Muscle of leg (tissue), 3 donors: ENCODE measurements at regions not wholly inside any gene's neighbourhood (a gene's known extent, or its start where the extent isn't known, plus 50 kb on each side); places are given as distances from the start of the nearest gene placed in this dataset.

Experiments
- DNase-seq: peaks from one replicate; pipeline ENCODE4 v3.0.0; 2013
- H3K27ac ChIP-seq: one replicate; pipeline ENCODE4 v1.5.1; 2013; ENCODE audit warnings: mild to moderate bottlenecking, low read length, control low read depth
- H3K27me3 ChIP-seq: one replicate; pipeline ENCODE4 v1.6.1; 2013; ENCODE audit warnings: low read length; ENCODE audit not compliant: control insufficient read depth, insufficient read depth
- H3K36me3 ChIP-seq: one replicate; pipeline ENCODE4 v1.6.1; 2013; ENCODE audit warnings: low read length; ENCODE audit not compliant: control insufficient read depth, insufficient read depth
- H3K4me1 ChIP-seq: one replicate; pipeline ENCODE4 v1.6.1; 2013; ENCODE audit warnings: low read length; ENCODE audit not compliant: control insufficient read depth, insufficient read depth
- H3K4me3 ChIP-seq: one replicate; pipeline ENCODE4 v1.5.1; 2013; ENCODE audit warnings: low read length, control low read depth
- H3K9me3 ChIP-seq: replicated peaks from 2 replicates; pipeline ENCODE4 v1.6.1; 2013; ENCODE audit warnings: low read depth, low read length; ENCODE audit not compliant: control insufficient read depth
- WGBS: methylation state at CpG from one replicate; pipeline ENCODE4 v1.1.5; 2013; ENCODE audit warnings: missing lambda C conversion rate; ENCODE audit not compliant: insufficient coverage; 5-methylcytosine and 5-hydroxymethylcytosine counted together

GRCh38 chr12:25745281-25745680 lies 192.2 kb upstream of the LMNTD1 start:
- Histone ChIP-seq H3K36me3 (no peaks in the 10 kb centered on the region), H3K4me1 (no peaks in the 10 kb centered on the region), H3K27me3 (no peaks in the 10 kb centered on the region), H3K4me3 (no peak overlapping the region), H3K9me3 (no peaks in the 10 kb centered on the region), H3K27ac (no peak overlapping the region)
- no CpG with 5 or more reads among the region's 2 CpGs for WGBS
- no peak for DNase-seq

- Histone ChIP-seq H3K27me3 (no peaks in the 10 kb centered on the region), H3K36me3 (no peaks in the 10 kb centered on the region), H3K27ac (no peak overlapping the region), H3K9me3 (no peaks in the 10 kb centered on the region), H3K4me3 (no peak overlapping the region), H3K4me1 (no peaks in the 10 kb centered on the region)
- DNase-seq: no peak
Observed at GRCh38 chr12:25746131-25746530, 193.0 kb upstream of the LMNTD1 start.

GRCh38 chr12:25752710-25753309 lies 199.7 kb upstream of the LMNTD1 start:
- Histone ChIP-seq H3K4me1 (no peaks in the 10 kb centered on the region), H3K27ac (no peak overlapping the region), H3K9me3 (no peaks in the 10 kb centered on the region), H3K4me3 (no peak overlapping the region), H3K36me3 (no peaks in the 10 kb centered on the region), H3K27me3 (no peaks in the 10 kb centered on the region)
- WGBS: no CpG with 5 or more reads among the region's 1 CpG
- peak; percentile 54 for DNase-seq

GRCh38 chr12:25755136-25755970 lies 202.3 kb upstream of the LMNTD1 start:
- H3K36me3 ChIP-seq: no peaks in the 10 kb centered on the region
- H3K4me3 ChIP-seq: no peak overlapping the region
- WGBS: no CpG with 5 or more reads among the region's 4 CpGs
- DNase-seq: peak; percentile 57
- no peaks in the 10 kb centered on the region for H3K9me3 ChIP-seq
- H3K27ac ChIP-seq: no peak overlapping the region
- no peaks in the 10 kb centered on the region for H3K27me3 ChIP-seq
- H3K4me1 ChIP-seq: no peaks in the 10 kb centered on the region

GRCh38 chr12:25755971-25756260 lies 202.6 kb upstream of the RASSF8 start:
- Histone ChIP-seq H3K9me3 (no peaks in the 10 kb centered on the region), H3K27ac (no peak overlapping the region), H3K4me3 (no peak overlapping the region), H3K4me1 (no peaks in the 10 kb centered on the region), H3K36me3 (no peaks in the 10 kb centered on the region), H3K27me3 (no peaks in the 10 kb centered on the region)
- DNase-seq: no peak
- no CpG with 5 or more reads among the region's 2 CpGs for WGBS

- no CpG with 5 or more reads among the region's 1 CpG for WGBS
- DNase-seq: no peak
Observed at GRCh38 chr12:25757037-25757665, 201.3 kb upstream of the RASSF8 start.

GRCh38 chr12:25759752-25760151 lies 198.7 kb upstream of the RASSF8 start:
- no peaks in the 10 kb centered on the region for H3K27me3 ChIP-seq
- no peaks in the 10 kb centered on the region for H3K36me3 ChIP-seq
- no peak overlapping the region for H3K4me3 ChIP-seq
- H3K27ac ChIP-seq: no peak overlapping the region
- no peaks in the 10 kb centered on the region for H3K4me1 ChIP-seq
- H3K9me3 ChIP-seq: no peaks in the 10 kb centered on the region
- DNase-seq: no peak
- WGBS: no CpG with 5 or more reads among the region's 2 CpGs

More at GRCh38 chr12:25757037-25757665, 201.3 kb upstream of the RASSF8 start:
- H3K27ac ChIP-seq: no peak overlapping the region
- no peaks in the 10 kb centered on the region for H3K9me3 ChIP-seq
- H3K4me3 ChIP-seq: no peak overlapping the region
- H3K27me3 ChIP-seq: no peaks in the 10 kb centered on the region
- H3K4me1 ChIP-seq: no peaks in the 10 kb centered on the region
- H3K36me3 ChIP-seq: no peaks in the 10 kb centered on the region

GRCh38 chr12:25761356-25761755 lies 197.1 kb upstream of the RASSF8 start:
- WGBS: no CpG with 5 or more reads among the region's 3 CpGs
- Histone ChIP-seq H3K4me1 (no peaks in the 10 kb centered on the region), H3K27me3 (no peaks in the 10 kb centered on the region), H3K9me3 (no peaks in the 10 kb centered on the region), H3K4me3 (no peak overlapping the region), H3K27ac (no peak overlapping the region), H3K36me3 (no peaks in the 10 kb centered on the region)
- DNase-seq: peak; percentile 23

GRCh38 chr12:25764409-25764808 lies 194.1 kb upstream of the RASSF8 start:
- no peak for DNase-seq
- no CpG with 5 or more reads among the region's 1 CpG for WGBS
- no peaks in the 10 kb centered on the region for H3K27me3 ChIP-seq

GRCh38 chr12:25764892-25765291 lies 193.6 kb upstream of the RASSF8 start:
- DNase-seq: no peak
- no peak overlapping the region for H3K27ac ChIP-seq
- no peaks in the 10 kb centered on the region for H3K4me1 ChIP-seq
- no peaks in the 10 kb centered on the region for H3K36me3 ChIP-seq
- H3K9me3 ChIP-seq: no peaks in the 10 kb centered on the region
- H3K27me3 ChIP-seq: no peaks in the 10 kb centered on the region
- H3K4me3 ChIP-seq: no peak overlapping the region
- 50% methylated on average over 1 of the region's 3 CpGs for WGBS

More at GRCh38 chr12:25764409-25764808, 194.1 kb upstream of the RASSF8 start:
- Histone ChIP-seq H3K9me3 (no peaks in the 10 kb centered on the region), H3K4me1 (no peaks in the 10 kb centered on the region), H3K4me3 (no peak overlapping the region), H3K36me3 (no peaks in the 10 kb centered on the region), H3K27ac (no peak overlapping the region)
